Spleen (tissue), 7 donors: ENCODE measurements at regions not wholly inside any gene's neighbourhood (a gene's known extent, or its start where the extent isn't known, plus 50 kb on each side); places are given as distances from the start of the nearest gene placed in this dataset.

Source experiments
- CTCF ChIP-seq, 11 experiments: fragments of 200-600 bp in 7 of 11; fragments of 450-650 bp in 4 of 11; sonication (generic) in 4 of 11; IDR thresholded peaks in 8 of 11; conservative IDR thresholded peaks in 3 of 11; 1 replicate in 7 of 11; 2 replicates in 4 of 11; pipeline versions ENCODE4 v1.4.0 to v1.8.0; 2016 to 2021; ENCODE audit warnings: antibody characterized with exemption in 11 of 11, inconsistent platforms in 4 of 11, mild to moderate bottlenecking in 1 of 11
- POLR2A ChIP-seq, 3 donors: fragments of 450-650 bp; IDR thresholded peaks; one replicate each; pipeline ENCODE4 v1.5.1; 2017; ENCODE audit warnings: antibody characterized with exemption in 3 of 3, mild to moderate bottlenecking in 1 of 3
- POLR2AphosphoS5 ChIP-seq, 3 donors: sonication (generic); formaldehyde crosslinking; IDR thresholded peaks; one replicate each; pipeline ENCODE4 v1.5.1; 2017; ENCODE audit warnings: antibody characterized with exemption in 3 of 3
- donor health status: DM: no; HTN: no; CAD: no; lungs with moderate emphysema.
- donor health status: DM: no; HTN: no; CAD: no.
- donor health status: DM: no; HTN: no; CAD: no.

GRCh38 chr6:165782134-165782533 lies 119.1 kb upstream of the PDE10A start:
- TF ChIP-seq CTCF (IDR thresholded peaks at IDR 0.05 in 8 of 11, conservative IDR thresholded peaks at IDR 0.05 in 3 of 11) (no peak), POLR2AphosphoS5 (IDR thresholded peaks at IDR 0.05) (no peak), POLR2A (IDR thresholded peaks at IDR 0.05) (no peak)
